Mucosa of descending colon (tissue), 3 donors: ENCODE measurements at regions not wholly inside any gene's neighbourhood (a gene's known extent, or its start where the extent isn't known, plus 50 kb on each side); places are given as distances from the start of the nearest gene placed in this dataset.
"Not testable (repeated sequence)": the region's sequence is repeated elsewhere in the genome, so short reads cannot be mapped to it uniquely, and the experiment has no call there.

ENCODE experiments used
- ATAC-seq: fragments of 200-7000 bp; cut with Tn5 transposase; one replicate; pipeline ENCODE4 v1.9.1; 2020; ENCODE audit warnings: mild to moderate bottlenecking, moderate library complexity
- DNase-seq, 3 donors: peaks; one replicate each; pipeline ENCODE4 v3.0.0-alpha.2; 2020
- H3K36me3 ChIP-seq: fragments of 200-600 bp; one replicate; pipeline ENCODE4 v1.8.0; 2021; ENCODE audit warnings: low read depth, mild to moderate bottlenecking
- H3K4me1 ChIP-seq: fragments of 200-600 bp; one replicate; pipeline ENCODE4 v1.8.0; 2021; ENCODE audit warnings: low read depth, mild to moderate bottlenecking
- H3K4me3 ChIP-seq: fragments of 200-600 bp; one replicate; pipeline ENCODE4 v1.8.0; 2021; ENCODE audit warnings: mild to moderate bottlenecking
- H3K9me3 ChIP-seq: fragments of 200-600 bp; one replicate; pipeline ENCODE4 v1.8.0; 2021; ENCODE audit warnings: mild to moderate bottlenecking
- CTCF ChIP-seq: fragments of 200-600 bp; IDR thresholded peaks from one replicate; pipeline ENCODE4 v1.8.0; 2022; ENCODE audit warnings: antibody characterized with exemption, mild to moderate bottlenecking
- intact Hi-C, 2 donors: fragments of 100-400 bp; cut with DNase I in 1 of 2; cut with micrococcal nuclease in 1 of 2; formaldehyde crosslinking; loops; one replicate each; pipeline versions ENCODE4 v1.11.0 to v1.11.1; 2022; cut with DNase I, micrococcal nuclease
- donor health status: DM: no; HTN: no; CAD: no; lungs with moderate emphysema.
- donor health status: DM: no; HTN: no; CAD: no.
- donor health status: DM: no; HTN: yes; CAD: no.

GRCh38 chr4:123007679-123008078 lies 85.3 kb upstream of the NUDT6 start:
- ATAC-seq (no peak), DNase-seq (no peak)
- Histone ChIP-seq H3K4me1 (no peaks in the 10 kb centered on the region), H3K4me3 (no peak overlapping the region), H3K36me3 (no peaks in the 10 kb centered on the region), H3K9me3 (no peaks in the 10 kb centered on the region)
- intact Hi-C loops, result no loop called here
- no peak for TF ChIP-seq CTCF

DNA sequence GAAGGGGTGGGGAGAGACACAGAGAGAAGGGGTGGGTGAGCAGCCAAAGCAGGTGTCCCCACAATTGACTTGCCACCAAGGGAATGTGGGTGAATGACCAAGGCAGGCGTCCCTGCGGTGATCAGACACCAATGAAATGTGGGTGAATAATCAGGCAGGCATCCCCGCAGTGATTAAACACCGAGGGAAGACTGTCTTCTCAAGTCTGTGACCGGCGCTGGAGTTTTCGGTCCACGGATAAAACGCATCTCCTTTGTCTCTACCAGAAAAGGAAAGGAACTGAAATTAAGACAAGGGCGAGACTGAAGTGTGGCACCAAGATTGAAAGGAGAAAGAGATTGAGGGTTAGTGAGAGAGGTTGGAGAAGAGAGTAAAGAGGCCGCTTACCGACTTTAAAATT lies 90.0 kb upstream of the NUDT6 start:
- H3K36me3 ChIP-seq, DNase-seq, H3K9me3 ChIP-seq, H3K4me1 ChIP-seq, ATAC-seq, intact Hi-C loops, H3K4me3 ChIP-seq: not testable (repeated sequence)

DNA sequence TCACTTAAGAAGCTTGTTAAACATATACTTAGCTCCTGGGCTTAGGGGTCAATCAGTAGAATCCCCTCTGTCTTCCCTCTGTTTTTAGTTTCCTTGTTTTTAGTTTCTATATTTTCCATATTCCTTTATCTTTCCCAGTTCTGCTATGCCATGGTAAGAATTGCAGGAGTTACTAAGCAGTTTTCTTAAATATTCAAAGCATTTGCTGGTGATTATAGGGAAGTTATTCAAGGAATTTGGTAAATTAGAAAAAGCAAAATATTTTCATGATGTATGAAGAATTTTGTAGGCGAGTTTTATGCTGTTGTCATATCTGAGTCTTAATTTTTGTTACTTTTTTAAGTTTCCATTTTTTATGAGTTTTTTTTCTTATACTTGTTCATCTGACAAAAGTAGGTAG lies 91.6 kb upstream of the NUDT6 start:
- no peaks in the 10 kb centered on the region for H3K36me3 ChIP-seq
- H3K9me3 ChIP-seq, result no peaks in the 10 kb centered on the region
- no peak for ATAC-seq
- intact Hi-C loops, result no loop called here
- no peaks in the 10 kb centered on the region for H3K4me1 ChIP-seq
- no peak for TF ChIP-seq CTCF
- no peak overlapping the region for H3K4me3 ChIP-seq
- DNase-seq, result no peak

GRCh38 chr4:123017078-123017477 lies 94.7 kb upstream of the NUDT6 start:
- intact Hi-C loops, result no loop called here
- TF ChIP-seq CTCF, result no peak
- DNase-seq, result no peak
- Histone ChIP-seq H3K4me1 (no peaks in the 10 kb centered on the region), H3K9me3 (no peaks in the 10 kb centered on the region), H3K4me3 (no peak overlapping the region), H3K36me3 (no peaks in the 10 kb centered on the region)
- ATAC-seq, result no peak

DNA sequence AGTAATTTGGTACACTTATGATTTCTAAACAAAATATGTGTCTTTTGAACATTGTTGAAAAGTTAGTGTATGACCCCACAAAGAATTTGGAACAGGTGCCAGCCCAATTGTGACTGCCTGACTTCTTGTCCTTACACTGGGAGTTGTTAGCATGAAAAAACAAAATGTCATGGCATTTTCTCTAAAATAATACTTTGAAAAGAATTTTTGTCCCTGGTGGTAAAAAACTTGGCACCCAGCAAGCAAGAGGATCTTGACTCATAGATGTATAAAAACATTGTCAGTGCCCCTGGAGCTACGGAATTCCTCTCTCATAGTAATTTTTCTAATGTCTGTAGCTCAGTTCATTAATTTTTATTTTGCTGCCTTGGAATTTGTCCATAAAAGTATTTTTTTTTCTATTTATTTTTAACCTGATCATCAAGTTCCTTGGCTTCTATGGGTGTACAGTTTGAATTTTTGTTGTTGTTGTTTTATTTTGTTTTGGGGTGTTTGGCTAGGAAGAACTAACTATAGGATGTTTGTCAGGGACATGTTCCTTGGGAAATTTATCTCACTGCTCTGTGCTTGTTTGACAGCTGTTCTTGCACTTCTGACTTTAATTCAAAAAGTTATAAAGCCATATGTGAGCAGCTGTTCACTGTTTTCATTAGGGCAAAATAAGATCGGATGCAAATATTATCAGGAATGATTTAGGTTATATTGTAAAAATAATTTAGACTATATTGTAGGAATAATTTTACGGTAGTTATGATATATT lies 95.4 kb upstream of the NUDT6 start:
- no peak for TF ChIP-seq CTCF
- no peak for DNase-seq
- ATAC-seq, result no peak

DNA sequence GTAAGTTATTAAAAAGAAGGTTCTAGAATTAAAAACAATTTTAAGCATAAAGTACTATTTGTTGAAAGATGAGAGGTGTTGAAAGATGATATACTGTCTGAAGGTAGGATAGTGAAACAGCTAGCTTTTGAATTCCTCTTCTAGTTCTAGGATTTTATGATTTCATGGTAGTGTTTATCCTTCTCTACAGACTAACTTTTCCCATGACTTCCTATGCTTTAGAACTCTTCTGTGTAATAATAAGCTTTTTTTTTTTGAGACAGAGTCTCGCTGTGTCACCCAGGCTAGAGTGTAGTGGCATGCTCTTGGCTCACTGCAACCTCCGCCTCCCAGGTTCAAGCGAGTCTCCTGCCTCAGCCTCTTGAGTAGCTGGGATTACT lies 96.0 kb upstream of the NUDT6 start:
- no peak for TF ChIP-seq CTCF
- intact Hi-C loops, result no loop called here
- no peaks in the 10 kb centered on the region for H3K36me3 ChIP-seq
- no peak for ATAC-seq
- H3K4me3 ChIP-seq, result no peak overlapping the region
- DNase-seq, result no peak
- no peaks in the 10 kb centered on the region for H3K4me1 ChIP-seq
- no peaks in the 10 kb centered on the region for H3K9me3 ChIP-seq

More for the DNA sequence above, 95.4 kb upstream of the NUDT6 start:
- Histone ChIP-seq H3K36me3 (no peaks in the 10 kb centered on the region), H3K4me1 (no peaks in the 10 kb centered on the region), H3K4me3 (no peak overlapping the region), H3K9me3 (no peaks in the 10 kb centered on the region)
- intact Hi-C loops, result no loop called here
